Dermis blood vessel endothelial cell (primary cell): ENCODE measurements at regions not wholly inside any gene's neighbourhood (a gene's known extent, or its start where the extent isn't known, plus 50 kb on each side); places are given as distances from the start of the nearest gene placed in this dataset.
A peak's percentile ranks its signal among the peaks of the same experiment; 100 is the strongest.
"Not testable (repeated sequence)": the region's sequence is repeated elsewhere in the genome, so short reads cannot be mapped to it uniquely, and the experiment has no call there.

Experiments
- DNase-seq: peaks from one replicate; pipeline ENCODE4 v3.0.0; 2010

DNA sequence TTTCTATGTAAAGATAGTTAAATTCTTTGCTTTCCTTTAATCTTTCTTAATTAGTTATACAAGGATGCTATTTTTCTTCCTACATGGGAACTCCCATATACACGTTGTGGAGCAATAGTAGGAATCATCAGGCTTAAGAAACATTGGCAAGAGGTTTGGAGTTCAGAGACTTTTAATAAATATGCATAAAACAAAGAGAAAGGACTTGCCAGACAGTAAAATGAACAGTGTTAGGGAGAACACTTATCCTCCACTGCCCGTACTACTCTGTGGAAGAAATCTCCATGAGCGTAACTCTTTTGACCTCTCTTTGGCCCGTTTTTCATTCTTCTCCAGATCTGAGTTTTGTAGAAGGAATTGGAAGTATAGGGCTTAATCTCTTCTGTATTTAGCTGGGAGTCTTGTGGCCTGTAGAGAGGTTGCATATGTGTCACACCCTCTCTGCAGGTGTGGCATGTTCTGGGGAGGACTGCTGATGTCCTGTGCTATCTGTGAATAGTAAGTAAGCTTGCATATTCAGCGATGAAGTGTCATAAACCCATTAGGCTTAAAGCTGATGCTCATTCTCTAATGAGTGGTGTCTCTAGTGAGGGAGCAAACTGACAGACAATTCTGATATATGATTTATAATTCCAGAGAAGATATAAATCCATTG lies 455.4 kb upstream of the FAR2 start:
- no peak for DNase-seq

GRCh38 chr12:28698553-28698952 lies 450.5 kb upstream of the FAR2 start:
- no peak for DNase-seq

- no peak for DNase-seq
These were observed 450.0 kb upstream of the FAR2 start for GRCh38 chr12:28699029-28699428.

GRCh38 chr12:28700161-28700560 lies 448.9 kb upstream of the FAR2 start:
- DNase-seq = no peak

- no peak for DNase-seq
These were observed 444.5 kb upstream of the FAR2 start for GRCh38 chr12:28704477-28705169.

- DNase-seq = no peak
These were observed 440.1 kb upstream of the FAR2 start for GRCh38 chr12:28708918-28709371.

GRCh38 chr12:28709986-28710685 lies 438.9 kb upstream of the FAR2 start:
- no peak for DNase-seq

GRCh38 chr12:28710882-28711281 lies 438.2 kb upstream of the FAR2 start:
- DNase-seq = no peak

GRCh38 chr12:28711421-28711820 lies 437.7 kb upstream of the FAR2 start:
- no peak for DNase-seq

DNA sequence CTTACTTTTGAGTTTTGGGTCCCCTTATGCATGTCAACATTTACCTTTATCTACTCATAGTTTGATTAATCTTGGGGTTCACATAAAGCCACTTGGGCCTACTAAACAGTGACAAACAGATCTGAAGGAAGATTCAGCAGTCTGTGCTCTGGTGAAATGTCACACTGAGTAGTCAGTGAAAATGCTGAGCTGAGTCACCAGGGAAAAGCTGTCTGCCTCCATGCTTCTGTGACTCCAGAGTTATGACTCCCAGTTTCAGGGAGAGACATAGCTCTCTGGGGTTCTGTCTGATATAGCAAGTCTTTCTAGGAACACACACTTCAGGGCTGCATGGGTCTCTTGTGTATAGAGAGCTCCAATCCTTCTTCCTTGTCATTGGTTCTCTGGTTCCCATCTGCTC lies 406.3 kb upstream of the FAR2 start:
- DNase-seq = no peak

DNA sequence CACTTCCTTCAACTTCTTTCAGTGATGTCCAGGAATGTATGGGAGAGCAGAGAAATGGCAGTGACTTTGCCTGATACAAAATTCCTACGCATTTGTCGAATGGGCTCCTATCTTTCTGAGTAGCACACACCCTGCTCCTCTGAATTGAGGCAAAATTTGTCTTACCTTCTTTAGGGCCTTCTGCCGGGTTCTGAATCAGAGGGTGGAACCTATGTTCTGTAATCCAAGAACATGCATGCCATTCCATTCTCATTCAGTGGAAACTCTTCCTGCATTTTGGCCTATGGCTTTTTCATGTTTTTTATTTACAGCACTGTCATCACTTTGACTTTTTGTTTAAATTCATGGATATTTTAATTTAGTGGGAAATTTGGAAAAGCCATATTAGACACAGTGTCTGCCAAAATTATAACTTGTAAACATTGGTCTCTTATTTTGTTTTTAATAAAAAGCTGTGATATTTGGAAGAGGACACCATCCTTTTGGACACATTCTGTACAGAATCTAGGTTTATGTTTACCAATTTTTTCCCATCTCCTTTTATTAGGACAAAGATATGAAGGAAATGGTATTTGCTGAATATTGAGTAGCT lies 402.2 kb upstream of the FAR2 start:
- DNase-seq = no peak

- DNase-seq = no peak
These were observed 398.0 kb upstream of the FAR2 start for GRCh38 chr12:28750946-28751685.

DNA sequence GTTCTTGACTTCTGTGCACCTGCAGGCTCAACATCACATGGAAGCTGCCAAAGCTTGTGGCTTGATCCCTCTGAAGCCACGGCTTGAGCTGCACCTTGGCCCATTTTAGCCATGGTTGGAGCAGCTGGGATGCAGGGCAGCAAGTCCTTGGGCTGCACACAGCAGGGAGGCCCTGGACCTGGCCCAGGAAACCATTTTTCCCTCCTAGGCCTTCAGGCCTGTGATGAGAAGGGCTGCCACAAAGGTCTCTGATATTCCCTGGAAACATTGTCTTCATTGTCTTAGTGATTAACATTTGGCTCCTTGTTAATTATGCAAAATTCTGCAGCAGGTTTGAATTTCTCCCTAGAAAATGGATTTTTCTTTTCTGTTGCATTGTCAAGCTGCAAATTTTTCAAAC lies 394.1 kb upstream of the FAR2 start:
- DNase-seq = no peak

- DNase-seq = peak; percentile 11
These were observed 389.7 kb upstream of the FAR2 start for GRCh38 chr12:28759333-28759732.

DNA sequence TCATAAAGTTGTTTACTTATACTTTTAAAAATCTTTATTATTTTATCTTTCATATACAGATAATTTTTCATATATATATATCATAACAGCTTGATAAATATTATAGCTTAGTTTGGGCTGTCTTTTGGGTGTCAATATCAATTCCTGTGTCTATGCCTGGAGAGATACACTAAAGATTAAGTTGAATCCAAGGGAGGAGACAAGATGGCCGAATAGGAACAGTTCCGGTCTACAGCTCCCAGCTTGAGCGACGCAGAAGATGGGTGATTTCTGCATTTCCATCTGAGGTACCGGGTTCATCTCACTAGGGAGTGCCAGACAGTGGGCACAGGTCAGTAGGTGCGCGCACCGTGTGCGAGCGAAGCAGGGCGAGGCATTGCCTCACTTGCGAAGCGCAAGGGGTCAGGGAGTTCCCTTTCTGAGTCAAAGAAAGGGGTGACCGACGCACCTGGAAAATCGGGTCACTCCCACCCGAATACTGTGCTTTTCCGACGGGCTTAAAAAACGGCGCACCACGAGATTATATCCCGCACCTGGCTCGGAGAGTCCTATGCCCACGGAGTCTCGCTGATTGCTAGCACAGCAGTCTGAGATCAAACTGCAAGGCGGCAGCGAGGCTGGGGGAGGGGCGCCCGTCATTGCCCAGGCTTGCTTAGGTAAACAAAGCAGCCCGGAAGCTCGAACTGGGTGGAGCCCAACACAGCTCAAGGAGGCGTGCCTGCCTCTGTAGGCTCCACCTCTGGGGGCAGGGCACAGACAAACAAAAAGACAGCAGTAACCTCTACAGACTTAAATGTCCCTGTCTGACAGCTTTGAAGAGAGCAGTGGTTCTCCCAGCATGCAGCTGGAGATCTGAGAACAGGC lies 388.8 kb upstream of the FAR2 start:
- DNase-seq = not testable (repeated sequence)

DNA sequence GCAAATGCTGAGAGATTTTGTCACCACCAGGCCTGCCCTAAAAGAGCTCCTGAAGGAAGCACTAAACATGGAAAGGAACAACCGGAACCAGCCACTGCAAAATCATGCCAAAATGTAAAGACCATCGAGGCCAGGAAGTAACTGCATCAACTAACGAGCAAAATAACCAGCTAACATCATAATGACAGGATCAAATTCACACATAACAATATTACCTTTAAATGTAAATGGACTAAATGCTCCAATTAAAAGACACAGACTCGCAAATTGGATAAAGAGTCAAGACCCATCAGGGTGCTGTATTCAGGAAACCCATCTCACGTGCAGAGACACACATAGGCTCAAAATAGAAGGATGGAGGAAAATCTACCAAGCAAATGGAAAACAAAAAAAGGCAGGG lies 387.2 kb upstream of the FAR2 start:
- DNase-seq = not testable (repeated sequence)

GRCh38 chr12:28766398-28766797 lies 382.7 kb upstream of the FAR2 start:
- DNase-seq = no peak

DNA sequence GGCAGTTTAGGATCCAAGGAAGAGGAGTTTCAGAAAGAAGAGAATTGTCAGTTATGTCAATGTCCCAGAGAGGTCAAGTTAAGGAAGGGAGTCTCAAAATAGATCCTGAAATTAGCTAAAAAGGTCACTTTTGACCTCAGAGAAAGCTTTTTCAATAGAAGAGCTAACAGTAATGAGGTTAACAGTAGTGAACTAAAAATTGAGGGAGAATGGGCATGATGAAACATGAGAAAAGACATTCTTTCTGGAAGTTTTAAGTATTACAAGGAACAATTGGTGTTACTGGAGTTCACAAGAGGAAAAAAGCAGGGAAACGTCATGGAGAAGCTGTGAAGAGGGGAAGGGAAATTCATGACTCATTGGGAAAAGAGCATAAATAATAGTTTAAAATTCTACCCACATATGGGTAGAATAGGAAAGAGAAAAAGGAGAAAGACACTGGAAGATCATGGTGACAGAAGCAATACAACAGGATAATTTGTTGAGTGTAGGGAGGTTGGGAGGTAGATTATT lies 381.2 kb upstream of the FAR2 start:
- peak; percentile 50 for DNase-seq

- DNase-seq = peak; percentile 89
These were observed 378.8 kb upstream of the FAR2 start for GRCh38 chr12:28770322-28770721.

GRCh38 chr12:28771968-28772367 lies 377.1 kb upstream of the FAR2 start:
- DNase-seq = no peak

GRCh38 chr12:28775556-28775955 lies 373.5 kb upstream of the FAR2 start:
- DNase-seq = no peak

DNA sequence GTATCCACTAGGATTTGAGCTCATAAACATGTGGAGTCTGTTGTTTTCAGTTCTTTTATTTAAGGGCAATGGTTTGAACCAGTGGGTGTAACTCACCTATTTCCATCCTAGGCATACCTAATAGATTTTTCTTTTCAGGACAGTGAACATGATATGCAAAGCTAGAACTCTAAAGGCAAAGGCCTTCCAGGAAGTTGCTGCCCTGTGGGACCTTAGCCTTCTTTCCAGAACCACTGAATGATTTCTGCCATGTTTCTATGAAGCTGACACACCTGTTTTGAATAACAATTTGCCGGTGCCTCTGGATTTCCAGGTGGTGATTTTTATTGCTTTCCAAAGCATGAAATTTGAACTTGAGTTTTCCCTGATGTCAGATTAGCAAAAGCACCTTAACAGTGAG lies 372.9 kb upstream of the FAR2 start:
- no peak for DNase-seq
